Left ventricle myocardium inferior (tissue), 1 donor: ENCODE measurements at regions not wholly inside any gene's neighbourhood (a gene's known extent, or its start where the extent isn't known, plus 50 kb on each side); places are given as distances from the start of the nearest gene placed in this dataset.

Experiments
- DNase-seq: peaks from one replicate; pipeline ENCODE4 v3.0.0-alpha.2; 2020
- H3K27ac ChIP-seq: fragments of 200-600 bp; replicated peaks from 2 replicates; pipeline ENCODE4 v1.8.0; 2021
- H3K27me3 ChIP-seq: fragments of 200-600 bp; 2 replicates; pipeline ENCODE4 v1.8.0; 2021; ENCODE audit warnings: low read depth
- H3K36me3 ChIP-seq: fragments of 200-600 bp; 2 replicates; pipeline ENCODE4 v1.8.0; 2021
- H3K4me1 ChIP-seq: fragments of 200-600 bp; 2 replicates; pipeline ENCODE4 v1.8.0; 2021
- H3K4me3 ChIP-seq: fragments of 200-600 bp; 2 replicates; pipeline ENCODE4 v1.8.0; 2021; ENCODE audit warnings: mild to moderate bottlenecking, moderate library complexity
- H3K9me3 ChIP-seq: fragments of 200-600 bp; replicated peaks from 2 replicates; pipeline ENCODE4 v1.8.0; 2021
- CTCF ChIP-seq: fragments of 200-600 bp; IDR thresholded peaks from 2 replicates; pipeline ENCODE4 v1.8.0; 2021; ENCODE audit warnings: antibody characterized with exemption, mild to moderate bottlenecking, borderline replicate concordance
- intact Hi-C: fragments of 100-400 bp; cut with micrococcal nuclease; formaldehyde crosslinking; loops from one replicate; pipeline ENCODE4 v1.11.0; 2022
- donor health status: DM: no; HTN: yes; CAD: no; lungs with severe emphysema.

GRCh38 chr9:23307731-23308513 is 518.1 kb downstream of the ELAVL2 start:
- intact Hi-C loops = no loop called here
- Histone ChIP-seq H3K9me3 (no peaks in the 10 kb centered on the region), H3K36me3 (no peaks in the 10 kb centered on the region), H3K27ac (no peak overlapping the region), H3K27me3 (no peaks in the 10 kb centered on the region), H3K4me3 (no peak overlapping the region), H3K4me1 (no peaks in the 10 kb centered on the region)
- TF ChIP-seq CTCF = no peak
- no peak for DNase-seq

- Histone ChIP-seq H3K9me3 (no peaks in the 10 kb centered on the region), H3K36me3 (no peaks in the 10 kb centered on the region), H3K4me3 (no peak overlapping the region), H3K27ac (no peak overlapping the region), H3K4me1 (no peaks in the 10 kb centered on the region), H3K27me3 (no peaks in the 10 kb centered on the region)
- intact Hi-C loops = no loop called here
- DNase-seq = no peak
- no peak for TF ChIP-seq CTCF
Observed at GRCh38 chr9:23309800-23310199, 516.2 kb downstream of the ELAVL2 start.

- Histone ChIP-seq H3K9me3 (peaks cover 18% of the 10 kb centered on the region), H3K4me3 (no peak overlapping the region), H3K27ac (no peak overlapping the region), H3K27me3 (no peaks in the 10 kb centered on the region), H3K4me1 (no peaks in the 10 kb centered on the region), H3K36me3 (no peaks in the 10 kb centered on the region)
- DNase-seq = no peak
- intact Hi-C loops = no loop called here
- no peak for TF ChIP-seq CTCF
Observed at GRCh38 chr9:23314247-23314646, 511.8 kb downstream of the ELAVL2 start.

- H3K36me3 ChIP-seq = no peaks in the 10 kb centered on the region
- no peak overlapping the region for H3K4me3 ChIP-seq
- H3K9me3 ChIP-seq = peaks cover 18% of the 10 kb centered on the region
- no peak for TF ChIP-seq CTCF
- DNase-seq = no peak
- H3K27ac ChIP-seq = no peak overlapping the region
- intact Hi-C loops = no loop called here
- H3K27me3 ChIP-seq = no peaks in the 10 kb centered on the region
- H3K4me1 ChIP-seq = no peaks in the 10 kb centered on the region
Observed at GRCh38 chr9:23319092-23319491, 506.9 kb downstream of the ELAVL2 start.

- H3K9me3 ChIP-seq = peaks cover 18% of the 10 kb centered on the region
- no peak overlapping the region for H3K27ac ChIP-seq
- intact Hi-C loops = no loop called here
- H3K27me3 ChIP-seq = no peaks in the 10 kb centered on the region
- TF ChIP-seq CTCF = no peak
- no peaks in the 10 kb centered on the region for H3K4me1 ChIP-seq
- H3K4me3 ChIP-seq = no peak overlapping the region
- no peak for DNase-seq
- no peaks in the 10 kb centered on the region for H3K36me3 ChIP-seq
Observed at GRCh38 chr9:23321049-23321448, 505.0 kb downstream of the ELAVL2 start.
